PC-3 (cell line): ENCODE measurements at regions not wholly inside any gene's neighbourhood (a gene's known extent, or its start where the extent isn't known, plus 50 kb on each side); places are given as distances from the start of the nearest gene placed in this dataset.

Experiments used
- ATAC-seq: fragments of 200-7000 bp; cut with Tn5 transposase; 2 replicates; pipeline ENCODE4 v1.9.1; 2020; ENCODE audit warnings: mild to moderate bottlenecking, moderate library complexity
- BruUV-seq: library from RNA; stranded (reverse); fragments of 400-500 nt; replicated peaks from 2 replicates; lab custom pipeline; 2021; lab: Mats Ljungman, UMichigan
- CTCF ChIA-PET: fragments of 300-600 bp; sonication (Branson Sonifier 250); formaldehyde crosslinking; loops from one replicate; lab custom pipeline; 2022; ENCODE audit warnings: antibody characterized with exemption; lab: Charles Lee
- POLR2A ChIA-PET: fragments of 300-600 bp; sonication (Branson Sonifier 250); formaldehyde crosslinking; loops from one replicate; lab custom pipeline; 2022; ENCODE audit warnings: antibody characterized with exemption; ENCODE audit not compliant: unreplicated experiment; lab: Charles Lee
- DNase-seq: peaks from one replicate; pipeline ENCODE4 v3.0.0-alpha.2; 2015
- H2AFZ ChIP-seq: fragments of 300-600 bp; sonication (generic); 2 replicates; pipeline ENCODE4 v1.6.0; 2016; ENCODE audit warnings: antibody characterized with exemption, low read length
- H3F3A ChIP-seq: fragments of 300-600 bp; sonication (generic); one replicate; pipeline ENCODE4 v1.6.0; 2017; ENCODE audit warnings: antibody characterized with exemption, low read length, control low read depth, mild to moderate bottlenecking; ENCODE audit not compliant: unreplicated experiment
- H3K27ac ChIP-seq: fragments of 300-600 bp; sonication (generic); 2 replicates; pipeline ENCODE4 v1.5.1; 2016; ENCODE audit warnings: mild to moderate bottlenecking, low read length
- H3K27me3 ChIP-seq: fragments of 300-600 bp; sonication (generic); 2 replicates; pipeline ENCODE4 v1.6.1; 2016; ENCODE audit warnings: low read length, mixed read lengths
- H3K36me3 ChIP-seq: fragments of 300-600 bp; sonication (generic); 2 replicates; pipeline ENCODE4 v1.6.1; 2016; ENCODE audit warnings: low read depth, mixed run types, low read length, mixed read lengths
- H3K4me1 ChIP-seq: fragments of 300-600 bp; sonication (generic); 2 replicates; pipeline ENCODE4 v1.5.1; 2016; ENCODE audit warnings: low read length; ENCODE audit not compliant: insufficient read depth
- H3K4me2 ChIP-seq: fragments of 300-600 bp; sonication (generic); 2 replicates; pipeline ENCODE4 v1.6.0; 2016; ENCODE audit warnings: low read length
- H3K4me3 ChIP-seq: fragments of 300-600 bp; sonication (generic); 2 replicates; pipeline ENCODE4 v1.5.1; 2016; ENCODE audit warnings: mild to moderate bottlenecking, low read length, mixed read lengths
- H3K79me2 ChIP-seq: fragments of 300-600 bp; sonication (generic); 2 replicates; pipeline ENCODE4 v1.6.1; 2017; ENCODE audit warnings: low read length, mixed read lengths
- H3K9ac ChIP-seq: fragments of 300-600 bp; sonication (generic); 2 replicates; pipeline ENCODE4 v1.6.0; 2016; ENCODE audit warnings: mild to moderate bottlenecking, low read length
- H3K9me2 ChIP-seq: fragments of 300-600 bp; sonication (generic); replicated peaks from 2 replicates; pipeline ENCODE4 v1.6.1; 2016; ENCODE audit warnings: mixed run types, low read length, mixed read lengths
- H3K9me3 ChIP-seq: fragments of 300-600 bp; sonication (generic); 2 replicates; pipeline ENCODE4 v1.6.1; 2016; ENCODE audit warnings: low read length, mixed read lengths
- H4K20me1 ChIP-seq: fragments of 300-600 bp; sonication (generic); 2 replicates; pipeline ENCODE4 v1.6.1; 2016; ENCODE audit warnings: low read length, mixed read lengths
- CTCF ChIP-seq: fragments of 300-600 bp; sonication (generic); conservative IDR thresholded peaks from 2 replicates; pipeline ENCODE4 v1.5.1; 2017; ENCODE audit warnings: antibody characterized with exemption, low read depth, mild to moderate bottlenecking, low read length
- EZH2 ChIP-seq: fragments of 300-600 bp; sonication (generic); IDR thresholded peaks from one replicate; pipeline ENCODE4 v1.6.1; 2017; ENCODE audit warnings: antibody characterized with exemption, mild to moderate bottlenecking, low read length; ENCODE audit not compliant: unreplicated experiment
- EZH2phosphoT487 ChIP-seq: fragments of 300-600 bp; sonication (generic); IDR thresholded peaks from 2 replicates; pipeline ENCODE4 v1.6.1; 2018; ENCODE audit warnings: mild to moderate bottlenecking, antibody characterized with exemption, low read length, borderline replicate concordance
- intact Hi-C: fragments of 100-400 bp; cut with micrococcal nuclease; formaldehyde crosslinking; loops from 2 replicates; pipeline ENCODE4 v1.9.0; 2023

GRCh38 chr1:64330839-64331238, 127.4 kb downstream of the UBE2U start:
- intact Hi-C loops = no loop called here
- ChIA-PET POLR2A (no interaction called here), CTCF (no interaction called here)
- Histone ChIP-seq H3K4me1 (no peaks in the 10 kb centered on the region), H3K79me2 (no peaks in the 10 kb centered on the region), H3K4me3 (no peak overlapping the region), H3K27me3 (no peaks in the 10 kb centered on the region), H4K20me1 (no peaks in the 10 kb centered on the region), H2AFZ (no peak overlapping the region), H3K9ac (no peak overlapping the region), H3K27ac (no peak overlapping the region), H3K4me2 (no peak overlapping the region), H3K9me3 (no peaks in the 10 kb centered on the region), H3F3A (no peaks in the 10 kb centered on the region), H3K9me2 (no peaks in the 10 kb centered on the region), H3K36me3 (no peaks in the 10 kb centered on the region)
- ATAC-seq = no peak
- TF ChIP-seq EZH2phosphoT487 = no peak
- no peak for TF ChIP-seq EZH2
- TF ChIP-seq CTCF = no peak
- no TSS peak for BruUV-seq
- no peak for DNase-seq

GRCh38 chr1:64335636-64336035, 132.2 kb downstream of the UBE2U start:
- H4K20me1 ChIP-seq = no peaks in the 10 kb centered on the region
- H3K4me2 ChIP-seq = no peak overlapping the region
- H2AFZ ChIP-seq = no peak overlapping the region
- ChIA-PET CTCF (no interaction called here), POLR2A (no interaction called here)
- H3K27me3 ChIP-seq = no peaks in the 10 kb centered on the region
- H3F3A ChIP-seq = no peaks in the 10 kb centered on the region
- no peaks in the 10 kb centered on the region for H3K79me2 ChIP-seq
- no peaks in the 10 kb centered on the region for H3K9me3 ChIP-seq
- H3K27ac ChIP-seq = no peak overlapping the region
- no peak for DNase-seq
- TF ChIP-seq CTCF (no peak), EZH2phosphoT487 (no peak), EZH2 (no peak)
- no peaks in the 10 kb centered on the region for H3K9me2 ChIP-seq
- H3K4me3 ChIP-seq = no peak overlapping the region
- no peaks in the 10 kb centered on the region for H3K36me3 ChIP-seq
- H3K4me1 ChIP-seq = no peaks in the 10 kb centered on the region
- ATAC-seq = no peak
- no TSS peak for BruUV-seq
- intact Hi-C loops = no loop called here
- H3K9ac ChIP-seq = no peak overlapping the region

- ChIA-PET CTCF (no interaction called here), POLR2A (no interaction called here)
- H3K9me2 ChIP-seq = no peaks in the 10 kb centered on the region
- H4K20me1 ChIP-seq = no peaks in the 10 kb centered on the region
- H3K79me2 ChIP-seq = no peaks in the 10 kb centered on the region
- H3K4me1 ChIP-seq = peaks cover 4% of the 10 kb centered on the region
- no peak overlapping the region for H3K4me3 ChIP-seq
- H3K9ac ChIP-seq = no peak overlapping the region
- no peaks in the 10 kb centered on the region for H3F3A ChIP-seq
- ATAC-seq (no peak), DNase-seq (no peak)
- intact Hi-C loops = no loop called here
- TF ChIP-seq EZH2 = no peak
- no peak for TF ChIP-seq EZH2phosphoT487
- no peak for TF ChIP-seq CTCF
- H2AFZ ChIP-seq = no peak overlapping the region
- no peak overlapping the region for H3K4me2 ChIP-seq
- H3K27ac ChIP-seq = no peak overlapping the region
- no peaks in the 10 kb centered on the region for H3K27me3 ChIP-seq
- BruUV-seq = no TSS peak
- no peaks in the 10 kb centered on the region for H3K36me3 ChIP-seq
- no peaks in the 10 kb centered on the region for H3K9me3 ChIP-seq
Measured at GRCh38 chr1:64337475-64337874, 132.5 kb upstream of the CACHD1 start.
